Activated CD4-positive, CD25-positive, alpha-beta regulatory T cell treated with anti-CD3 and anti-CD28 coated beads, Interleukin-2, amount 50 U/mL, for 24 hours (primary cell): ENCODE measurements at regions not wholly inside any gene's neighbourhood (a gene's known extent, or its start where the extent isn't known, plus 50 kb on each side); places are given as distances from the start of the nearest gene placed in this dataset.

ENCODE experiments used
- ATAC-seq, 2 donors: fragments of 150-1000 bp; cut with Tn5 transposase; one replicate each; pipeline ENCODE4 v1.10.0; 2021; ENCODE audit warnings: mild to moderate bottlenecking in 1 of 2, moderate library complexity in 1 of 2

- ATAC-seq: no peak
Observed at GRCh38 chrX:131704136-131704695, 160.3 kb downstream of the OR13H1 start.

GRCh38 chrX:131709553-131709952 is 165.7 kb downstream of the OR13H1 start:
- no peak for ATAC-seq

GRCh38 chrX:131711478-131711867 is 167.6 kb downstream of the OR13H1 start:
- no peak for ATAC-seq

DNA sequence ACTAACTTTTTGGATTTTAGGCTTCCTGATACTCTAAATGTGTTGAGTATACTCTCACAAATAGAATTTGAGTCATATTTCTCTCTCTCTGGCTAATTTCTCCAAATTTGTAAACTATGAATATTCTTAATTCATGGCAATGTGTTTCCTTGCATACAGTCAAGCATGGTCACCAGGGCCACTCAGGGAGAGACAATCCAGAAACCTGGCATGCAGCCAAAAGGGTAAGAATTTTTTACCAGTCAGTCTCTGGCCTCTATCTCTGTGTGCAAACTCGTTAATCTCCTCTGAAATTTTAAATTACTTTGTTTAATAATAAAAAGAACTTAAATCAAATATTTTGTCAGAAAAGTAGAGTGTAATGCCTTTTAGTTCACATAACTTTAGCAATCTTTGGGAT is 179.8 kb downstream of the OR13H1 start:
- ATAC-seq: no peak

GRCh38 chrX:131724292-131724691 is 180.4 kb downstream of the OR13H1 start:
- ATAC-seq: no peak

GRCh38 chrX:131725001-131725654 is 181.3 kb downstream of the OR13H1 start:
- ATAC-seq: no peak

DNA sequence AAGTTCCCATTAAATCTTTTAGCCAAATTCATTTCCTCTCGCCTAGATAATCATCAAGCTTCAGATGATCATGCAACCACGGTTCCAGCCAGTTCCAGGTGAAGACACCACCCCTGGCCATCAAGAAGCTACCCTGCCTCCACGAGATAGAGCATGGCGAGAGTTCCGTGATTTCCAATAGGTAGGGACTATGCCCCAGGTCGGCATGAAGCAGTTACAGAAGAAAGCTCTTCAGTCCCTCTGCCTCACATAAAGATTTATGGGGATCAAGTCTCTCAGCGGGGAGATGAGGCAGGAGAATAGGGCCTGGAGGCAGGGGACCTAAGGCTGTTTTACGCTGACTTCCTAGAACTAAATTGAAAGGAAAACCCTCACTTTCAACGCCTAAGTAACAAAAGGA is 183.9 kb downstream of the OR13H1 start:
- no peak for ATAC-seq

DNA sequence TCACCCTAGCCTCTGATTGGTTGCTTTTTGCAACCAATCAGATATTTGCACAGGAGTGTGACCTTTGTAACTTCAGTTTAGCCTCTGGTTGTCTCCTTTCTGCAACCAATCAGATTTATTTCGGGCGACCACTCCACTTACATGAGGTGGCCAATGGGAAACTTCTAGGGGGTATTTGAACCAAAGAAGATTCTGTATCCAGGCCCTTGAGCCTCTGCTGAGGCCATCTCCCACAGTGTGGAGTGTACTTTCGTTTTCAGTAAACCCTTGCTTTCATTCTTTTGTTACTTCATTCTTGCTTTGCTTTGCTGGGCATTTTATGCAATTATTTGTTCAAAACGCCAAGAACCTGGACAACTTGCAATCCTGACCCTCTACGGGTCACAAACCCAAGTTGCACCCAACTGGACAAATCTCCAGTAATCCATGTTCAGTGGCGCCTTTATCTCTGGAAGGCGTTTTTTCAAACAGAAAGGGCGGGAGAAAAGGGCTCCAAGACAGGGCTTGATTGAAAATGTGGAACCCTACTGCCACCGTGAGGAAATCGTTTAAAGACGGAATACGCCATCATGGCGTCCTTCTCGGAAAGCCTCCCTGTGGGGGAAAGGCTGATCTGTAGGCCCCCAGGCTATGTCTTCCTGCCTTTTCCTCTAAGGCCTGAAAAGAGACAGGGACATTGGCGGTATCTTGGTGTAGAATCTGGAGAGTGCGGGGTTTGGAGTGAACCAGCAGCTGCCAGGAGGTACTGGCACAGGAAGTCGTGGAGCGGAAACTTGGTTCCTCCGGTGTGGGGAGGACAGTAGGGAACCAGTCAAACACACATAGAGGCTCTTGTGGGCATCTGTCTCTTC is 184.6 kb downstream of the OR13H1 start:
- no peak for ATAC-seq

DNA sequence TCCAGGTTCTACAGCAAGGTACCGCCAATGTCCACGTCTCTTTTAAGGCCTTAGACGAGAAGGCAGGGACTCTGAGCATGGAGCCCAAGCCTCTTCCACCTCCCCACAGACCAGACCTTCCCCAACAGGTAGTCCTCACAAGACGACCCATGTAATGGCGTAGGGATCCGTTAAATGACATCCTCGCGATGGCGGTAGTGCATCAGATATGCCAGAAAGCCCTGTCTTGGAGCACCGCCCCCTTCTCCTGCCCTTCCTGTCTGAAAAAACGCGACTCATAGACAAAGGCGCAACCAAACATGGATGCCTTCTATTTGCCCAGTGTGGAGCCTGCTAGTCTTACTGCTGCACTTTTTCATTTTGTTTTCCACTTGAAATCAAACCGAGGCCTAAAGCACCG is 185.4 kb downstream of the OR13H1 start:
- ATAC-seq: no peak

- ATAC-seq: no peak
Observed at GRCh38 chrX:131734621-131735020, 190.7 kb downstream of the OR13H1 start.

- no peak for ATAC-seq
Observed at GRCh38 chrX:131735127-131735526, 191.3 kb downstream of the OR13H1 start.

- no peak for ATAC-seq
Observed at GRCh38 chrX:131739823-131740222, 195.9 kb downstream of the OR13H1 start.

- no peak for ATAC-seq
Observed at GRCh38 chrX:131741103-131741581, 197.3 kb downstream of the OR13H1 start.

DNA sequence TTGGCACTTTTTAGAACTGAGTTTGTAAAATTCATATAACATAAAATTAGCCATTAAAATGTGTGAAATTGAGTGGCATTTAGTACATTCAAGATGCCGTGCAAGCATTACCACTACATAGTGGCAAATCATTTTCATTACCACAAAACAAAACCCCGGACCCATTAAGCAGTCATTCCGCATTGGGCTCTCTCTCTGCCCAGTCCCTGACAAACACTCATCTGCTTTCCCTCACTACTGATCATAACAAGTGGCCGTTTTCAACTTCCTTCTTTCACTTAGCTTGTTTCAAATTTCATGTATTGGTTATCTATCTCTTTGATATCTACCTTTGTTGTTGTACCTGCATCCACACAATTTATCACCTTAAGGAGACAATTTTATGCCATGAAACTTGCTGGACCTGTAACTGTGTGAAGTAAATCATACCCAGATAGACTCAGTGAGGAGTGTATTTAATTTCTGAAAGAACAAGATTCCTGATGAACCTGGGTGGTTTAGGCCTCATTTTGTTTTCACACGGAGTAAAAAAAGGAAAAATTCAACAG is 202.1 kb downstream of the OR13H1 start:
- ATAC-seq: no peak

- ATAC-seq: no peak
Observed at GRCh38 chrX:131746491-131746968, 202.7 kb downstream of the OR13H1 start.

DNA sequence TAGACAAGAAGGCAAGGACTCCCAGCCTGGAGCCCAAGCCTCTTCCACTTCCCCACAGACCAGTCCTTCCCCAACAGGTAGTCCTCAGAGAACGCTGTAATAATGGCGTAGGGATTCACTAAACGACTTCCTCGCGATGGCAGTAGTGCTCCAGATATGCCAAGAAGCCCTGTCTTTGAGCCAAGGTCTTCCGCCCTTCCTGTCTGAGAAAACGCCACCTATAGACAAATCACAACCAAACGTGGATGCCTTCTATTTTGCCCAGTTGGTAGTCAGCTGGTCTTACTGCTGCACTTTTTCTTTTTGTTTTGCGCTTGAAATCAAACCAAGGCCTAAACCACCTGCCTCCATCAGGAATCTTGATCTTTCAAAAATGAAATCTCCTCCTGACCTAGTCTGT is 203.3 kb downstream of the OR13H1 start:
- no peak for ATAC-seq

DNA sequence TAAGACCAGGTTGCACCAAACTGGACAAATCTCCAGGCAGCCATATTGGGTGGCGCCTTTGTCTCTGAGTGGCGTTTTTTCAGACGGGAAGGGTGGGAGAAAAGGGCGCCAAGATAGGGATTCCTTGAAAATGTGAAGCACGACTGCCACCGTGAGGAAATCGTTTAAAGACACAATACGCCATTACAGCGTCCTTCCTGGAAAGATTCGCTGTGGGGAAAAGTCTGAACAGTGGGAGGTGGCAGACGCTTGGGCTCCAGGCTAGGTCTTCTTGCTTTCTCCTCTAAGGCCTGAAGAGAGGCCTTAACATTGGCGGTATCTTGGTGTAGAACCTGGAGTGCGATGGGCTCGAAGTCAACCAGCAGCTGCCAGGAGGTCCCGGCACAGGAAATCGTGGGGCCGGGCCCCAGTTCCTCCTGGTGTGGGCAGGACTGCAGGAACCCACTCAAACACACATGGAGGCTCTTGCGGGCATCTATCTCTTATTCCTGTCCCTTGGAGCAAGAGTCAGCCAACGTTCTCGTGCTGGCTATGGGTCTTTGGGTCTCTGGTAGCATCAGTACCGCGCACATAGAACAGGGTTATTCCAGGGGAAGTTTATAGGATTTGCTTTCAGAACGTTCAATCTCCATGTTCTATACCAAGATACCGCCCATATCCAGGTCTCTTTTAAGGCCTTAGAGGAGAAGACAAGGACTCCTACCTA is 208.8 kb downstream of the OR13H1 start:
- ATAC-seq: no peak

DNA sequence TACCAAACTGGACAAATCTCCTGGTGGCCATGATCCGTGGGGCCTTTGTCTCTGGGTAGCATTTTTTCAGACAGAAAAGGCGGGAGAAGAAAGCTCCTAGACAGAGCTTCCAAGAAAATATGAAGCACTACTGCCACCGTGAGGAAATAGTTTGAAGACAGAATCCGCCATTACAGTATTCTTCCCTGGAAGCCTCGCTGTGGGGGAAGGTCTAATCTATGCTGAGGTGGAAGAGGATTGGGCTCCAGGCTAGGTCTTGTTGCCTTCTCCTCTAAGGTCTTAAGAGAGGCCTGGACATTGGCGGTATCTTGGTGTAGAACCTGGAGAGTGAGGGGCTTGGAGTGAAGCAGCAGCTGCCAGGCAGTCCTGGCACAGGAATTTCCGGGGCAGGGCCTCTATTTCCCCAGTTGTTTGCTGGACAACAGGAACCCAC is 218.9 kb downstream of the OR13H1 start:
- ATAC-seq: no peak

GRCh38 chrX:131763674-131764073 is 219.8 kb downstream of the OR13H1 start:
- ATAC-seq: no peak

DNA sequence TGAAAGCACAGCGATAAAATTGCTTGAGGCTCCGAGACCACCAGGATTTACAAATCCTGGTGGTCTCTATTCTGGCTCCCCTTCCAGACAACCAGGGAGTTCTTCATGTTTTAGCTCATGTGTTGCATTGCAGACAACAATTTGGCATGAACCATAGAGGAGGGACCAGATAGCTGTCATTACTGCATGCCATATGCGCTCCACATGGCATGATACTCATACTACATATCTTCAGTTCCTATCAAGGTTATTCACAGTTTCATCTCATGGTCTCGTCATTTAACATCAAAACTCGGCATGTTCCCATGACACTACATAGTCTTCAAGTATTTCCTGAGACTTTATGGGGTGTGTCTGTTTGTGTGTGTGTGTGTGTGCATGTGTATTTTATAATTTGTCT is 220.3 kb downstream of the OR13H1 start:
- no peak for ATAC-seq

GRCh38 chrX:131778269-131779218 is 234.7 kb downstream of the OR13H1 start:
- no peak for ATAC-seq

DNA sequence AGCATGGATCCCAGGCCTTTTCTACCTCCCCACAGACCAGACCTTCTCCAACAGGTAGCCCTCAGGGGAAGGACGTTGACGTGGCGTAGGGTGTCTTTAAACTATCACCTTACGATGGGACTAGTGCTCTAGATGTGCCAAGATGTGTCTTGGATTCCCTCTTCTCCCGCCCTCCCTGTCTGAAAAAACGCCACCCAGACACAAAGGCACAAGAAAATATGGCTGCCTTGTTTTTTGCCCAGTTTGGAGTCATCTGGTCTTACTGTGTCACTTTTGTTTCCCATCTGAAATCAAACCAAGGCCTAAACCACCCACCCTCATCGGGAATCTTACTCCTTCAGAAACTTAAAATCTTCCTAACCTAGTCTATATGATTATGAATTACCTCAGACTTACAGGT is 235.4 kb downstream of the OR13H1 start:
- no peak for ATAC-seq
